Keratinocyte (primary cell): ENCODE measurements at regions not wholly inside any gene's neighbourhood (a gene's known extent, or its start where the extent isn't known, plus 50 kb on each side); places are given as distances from the start of the nearest gene placed in this dataset.

Experiments
- DNase-seq: peaks from one replicate; pipeline ENCODE4 v3.0.0-alpha.2; 2011; ENCODE audit warnings: low read depth, missing footprints, low spot score
- FAIRE-seq: peaks from 2 replicates; lab custom pipeline; 2011; peaks lifted over from hg19 to GRCh38; lab: Jason Lieb, UNC
- H2AFZ ChIP-seq: 2 replicates; pipeline ENCODE4 v1.6.0; 2012; ENCODE audit warnings: low read length, control low read depth, inconsistent platforms; ENCODE audit not compliant: control insufficient read depth
- H3K27ac ChIP-seq: 2 replicates; pipeline ENCODE4 v1.5.1; 2011; ENCODE audit warnings: low read length; ENCODE audit not compliant: control insufficient read depth, insufficient read depth
- H3K27me3 ChIP-seq: 3 replicates; pipeline ENCODE4 v1.6.0; 2011; ENCODE audit warnings: low read length; ENCODE audit not compliant: control insufficient read depth, insufficient read depth; ENCODE audit errors: extremely low read depth
- H3K36me3 ChIP-seq, 2 experiments: 2 replicates in 1 of 2; 3 replicates in 1 of 2; pipeline ENCODE4 v1.5.1; 2011; ENCODE audit warnings: low read length in 2 of 2, mild to moderate bottlenecking in 1 of 2; ENCODE audit not compliant: control insufficient read depth in 2 of 2, insufficient read depth in 2 of 2; ENCODE audit errors: extremely low read depth in 1 of 2
- H3K4me1 ChIP-seq: 3 replicates; pipeline ENCODE4 v1.5.1; 2011; ENCODE audit warnings: low read length; ENCODE audit not compliant: control insufficient read depth, insufficient read depth; ENCODE audit errors: extremely low read depth
- H3K4me2 ChIP-seq: 3 replicates; pipeline ENCODE4 v1.6.0; 2011; ENCODE audit warnings: low read depth, low read length; ENCODE audit not compliant: control insufficient read depth, insufficient read depth; ENCODE audit errors: extremely low read depth
- H3K4me3 ChIP-seq, 3 experiments: fragments of 200-600 bp in 1 of 3; sonication (generic) in 1 of 3; 2 replicates in 2 of 3; 3 replicates in 1 of 3; pipeline ENCODE4 v1.5.1; 2011 to 2016; ENCODE audit warnings: low read length in 3 of 3, mild to moderate bottlenecking in 3 of 3, control low read depth in 2 of 3, inconsistent platforms in 1 of 3, low read depth in 1 of 3, mixed read lengths in 1 of 3, mixed run types in 1 of 3, moderate library complexity in 1 of 3; ENCODE audit not compliant: control insufficient read depth in 2 of 3, insufficient read depth in 2 of 3; ENCODE audit errors: extremely low read depth in 1 of 3
- H3K79me2 ChIP-seq: 2 replicates; pipeline ENCODE4 v1.6.0; 2012; ENCODE audit warnings: low read length; ENCODE audit not compliant: control insufficient read depth, insufficient read depth
- H3K9ac ChIP-seq: 3 replicates; pipeline ENCODE4 v1.6.0; 2011; ENCODE audit warnings: low read length; ENCODE audit not compliant: control insufficient read depth, insufficient read depth; ENCODE audit errors: extremely low read depth
- H3K9me1 ChIP-seq: 3 replicates; pipeline ENCODE4 v1.6.0; 2011; ENCODE audit warnings: low read length; ENCODE audit not compliant: control insufficient read depth, insufficient read depth; ENCODE audit errors: extremely low read depth
- H3K9me3 ChIP-seq: 2 replicates; pipeline ENCODE4 v1.5.1; 2012; ENCODE audit warnings: low read depth, low read length; ENCODE audit not compliant: control insufficient read depth
- H4K20me1 ChIP-seq: 3 replicates; pipeline ENCODE4 v1.6.0; 2011; ENCODE audit warnings: low read length; ENCODE audit not compliant: control insufficient read depth, insufficient read depth; ENCODE audit errors: extremely low read depth
- CTCF ChIP-seq, 3 experiments: IDR thresholded peaks in 1 of 3; conservative IDR thresholded peaks in 1 of 3; optimal IDR thresholded peaks in 1 of 3; 2 replicates in 2 of 3; 3 replicates in 1 of 3; pipeline versions ENCODE3 to v1.5.1; 2011; ENCODE audit warnings: low read length in 3 of 3, mild to moderate bottlenecking in 3 of 3, moderate library complexity in 2 of 3, control low read depth in 1 of 3, inconsistent platforms in 1 of 3; ENCODE audit not compliant: insufficient read depth in 2 of 3; ENCODE audit errors: extremely low read depth in 1 of 3
- EZH2 ChIP-seq: IDR thresholded peaks from one replicate; pipeline ENCODE4 v1.6.1; 2012; ENCODE audit warnings: inconsistent platforms, mild to moderate bottlenecking, low read length, moderate library complexity
- dilution Hi-C: fragments of 300-500 bp; cut with MboI; formaldehyde crosslinking; loops from one replicate; pipeline ENCODE4 v1.7.0; 2020; ENCODE audit warnings: low sequenced_read_pairs; ENCODE audit not compliant: extremely low pct_ligation_motif_present

- H2AFZ ChIP-seq, result peak overlapping the region; percentile 54
- H3K4me1 ChIP-seq, result peaks cover 15% of the 10 kb centered on the region
- FAIRE-seq, result peak; percentile 65
Measured at GRCh38 chr15:58306591-58307312, 125.0 kb upstream of the LIPC start.

GRCh38 chr15:58307313-58307961 lies 124.4 kb upstream of the LIPC start:
- FAIRE-seq, result no peak
- Histone ChIP-seq H2AFZ (peak overlapping the region; percentile 54), H3K27ac (no peak overlapping the region), H3K27me3 (no peaks in the 10 kb centered on the region), H3K79me2 (no peaks in the 10 kb centered on the region), H3K9ac (no peak overlapping the region), H4K20me1 (no peaks in the 10 kb centered on the region), H3K9me1 (no peaks in the 10 kb centered on the region), H3K4me1 (peaks cover 15% of the 10 kb centered on the region), H3K4me3 (no peak overlapping the region), H3K9me3 (no peaks in the 10 kb centered on the region), H3K36me3 (no peaks in the 10 kb centered on the region), H3K4me2 (peak overlapping the region; percentile 25)
- TF ChIP-seq EZH2 (no peak), CTCF (optimal IDR thresholded peaks at IDR 0.05 in 1 of 3, IDR thresholded peaks at IDR 0.05 in 1 of 3, conservative IDR thresholded peaks at IDR 0.05 in 1 of 3; ENCODE audit: extremely low read depth in 1 of 3, insufficient read depth in 2 of 3, low read length in 3 of 3) (no peak)
- dilution Hi-C loops, result no loop called here
- no peak for DNase-seq

More at GRCh38 chr15:58306591-58307312, 125.0 kb upstream of the LIPC start:
- TF ChIP-seq EZH2, result no peak
- TF ChIP-seq CTCF (optimal IDR thresholded peaks at IDR 0.05 in 1 of 3, IDR thresholded peaks at IDR 0.05 in 1 of 3, conservative IDR thresholded peaks at IDR 0.05 in 1 of 3; ENCODE audit: extremely low read depth in 1 of 3, insufficient read depth in 2 of 3, low read length in 3 of 3), result no peak
- dilution Hi-C loops, result no loop called here
- H3K9me1 ChIP-seq, result no peaks in the 10 kb centered on the region
- no peak for DNase-seq
- H3K27ac ChIP-seq, result no peak overlapping the region
- H3K79me2 ChIP-seq, result no peaks in the 10 kb centered on the region
- H3K4me3 ChIP-seq, result no peak overlapping the region
- no peaks in the 10 kb centered on the region for H3K27me3 ChIP-seq
- no peak overlapping the region for H3K9ac ChIP-seq
- H3K4me2 ChIP-seq, result no peak overlapping the region
- H3K36me3 ChIP-seq, result no peaks in the 10 kb centered on the region
- H4K20me1 ChIP-seq, result no peaks in the 10 kb centered on the region
- H3K9me3 ChIP-seq, result no peaks in the 10 kb centered on the region
